Endothelial cell of umbilical vein (primary cell): ENCODE measurements at regions not wholly inside any gene's neighbourhood (a gene's known extent, or its start where the extent isn't known, plus 50 kb on each side); places are given as distances from the start of the nearest gene placed in this dataset.

Experiments
- CTCF ChIP-seq, 2 donors: IDR thresholded peaks; 1 replicate in 1 of 2; 2 replicates in 1 of 2; pipeline ENCODE4 v1.5.1; 2011; ENCODE audit warnings: low read length in 2 of 2, mild to moderate bottlenecking in 2 of 2, moderate library complexity in 2 of 2, control low read depth in 1 of 2, inconsistent platforms in 1 of 2, low read depth in 1 of 2; ENCODE audit not compliant: insufficient read depth in 1 of 2; ENCODE audit errors: extremely low read depth in 1 of 2
- EZH2 ChIP-seq: IDR thresholded peaks from 2 replicates; pipeline ENCODE4 v1.6.1; 2012; ENCODE audit warnings: borderline replicate concordance, low read depth, mild to moderate bottlenecking, moderate library complexity, low read length, inconsistent platforms; ENCODE audit not compliant: severe bottlenecking

- no peak for TF ChIP-seq CTCF (IDR thresholded peaks at IDR 0.05; ENCODE audit: extremely low read depth in 1 of 2, insufficient read depth in 1 of 2, low read depth in 1 of 2, low read length in 2 of 2)
- TF ChIP-seq EZH2 = no peak
Measured at GRCh38 chr4:62952366-62952765, 1456.9 kb downstream of the TECRL start.
